HG03521 (cell line): ENCODE measurements at regions not wholly inside any gene's neighbourhood (a gene's known extent, or its start where the extent isn't known, plus 50 kb on each side); places are given as distances from the start of the nearest gene placed in this dataset.
A peak's percentile ranks its signal among the peaks of the same experiment; 100 is the strongest.
"Not testable (repeated sequence)": the region's sequence is repeated elsewhere in the genome, so short reads cannot be mapped to it uniquely, and the experiment has no call there.

Source experiments
- ATAC-seq: cut with Tn5 transposase; IDR thresholded peaks from one replicate; pipeline ENCODE4 v1.9.1; 2021; ENCODE audit warnings: mild to moderate bottlenecking, moderate library complexity; ENCODE audit not compliant: unreplicated experiment

DNA sequence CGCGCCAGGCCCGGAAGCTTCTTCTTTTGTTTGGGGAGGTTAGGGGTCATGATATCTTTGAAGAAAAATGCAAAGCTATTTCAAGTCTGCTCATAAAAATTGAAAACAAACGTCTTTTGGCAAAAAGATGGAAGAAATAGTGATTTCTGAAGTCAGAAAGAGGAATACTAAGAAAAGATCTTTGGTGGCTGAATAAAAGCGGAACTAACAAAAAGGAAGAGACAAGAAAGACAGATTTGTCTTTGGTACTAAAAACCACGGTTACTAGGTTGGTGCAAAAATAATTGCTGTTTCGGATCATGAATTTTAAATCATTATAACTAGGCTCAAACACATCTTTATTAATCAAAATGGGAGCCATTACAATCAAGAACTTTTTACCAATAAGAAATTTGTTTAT lies 164.6 kb upstream of the TRIB2 start:
- no peak for ATAC-seq

DNA sequence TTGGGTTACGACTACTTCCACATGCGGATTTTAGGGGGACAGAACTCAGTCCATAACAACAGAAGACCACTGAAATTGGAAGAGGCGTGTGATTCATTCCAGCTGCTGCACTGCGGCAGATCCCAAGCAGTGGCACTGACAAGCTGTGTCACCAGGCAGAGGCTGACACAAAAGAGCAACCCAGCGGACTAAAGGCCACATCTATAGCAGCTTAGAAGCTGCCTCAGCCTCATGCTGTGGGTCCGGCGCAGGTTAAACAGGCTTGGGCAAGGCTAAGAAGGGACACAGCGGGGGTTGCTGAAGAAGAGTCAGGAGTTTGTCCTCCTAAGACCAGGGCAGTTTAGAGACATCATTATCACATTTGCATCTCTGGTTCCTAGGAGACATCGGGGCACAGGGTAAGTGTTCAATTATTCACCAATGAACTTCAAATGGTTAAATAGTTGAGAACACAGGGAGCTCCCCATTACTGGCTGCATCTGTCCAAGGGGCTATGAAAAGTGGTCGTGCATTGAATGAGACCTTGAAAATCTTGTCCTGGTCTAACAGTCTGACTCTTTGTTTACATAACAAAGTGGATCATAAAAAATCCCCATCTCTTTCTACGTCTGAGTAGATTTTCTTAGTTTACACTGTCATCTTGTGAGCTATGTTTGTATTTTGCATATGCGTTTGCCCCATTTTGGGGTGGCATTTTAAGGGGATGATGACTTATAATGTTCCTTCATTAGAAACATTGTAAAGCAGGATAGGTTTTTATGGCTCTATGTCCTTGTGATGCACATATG lies 162.3 kb upstream of the TRIB2 start:
- no peak for ATAC-seq

- peak; percentile 47 for ATAC-seq
Observed at GRCh38 chr2:12555012-12555645, 161.6 kb upstream of the TRIB2 start.

DNA sequence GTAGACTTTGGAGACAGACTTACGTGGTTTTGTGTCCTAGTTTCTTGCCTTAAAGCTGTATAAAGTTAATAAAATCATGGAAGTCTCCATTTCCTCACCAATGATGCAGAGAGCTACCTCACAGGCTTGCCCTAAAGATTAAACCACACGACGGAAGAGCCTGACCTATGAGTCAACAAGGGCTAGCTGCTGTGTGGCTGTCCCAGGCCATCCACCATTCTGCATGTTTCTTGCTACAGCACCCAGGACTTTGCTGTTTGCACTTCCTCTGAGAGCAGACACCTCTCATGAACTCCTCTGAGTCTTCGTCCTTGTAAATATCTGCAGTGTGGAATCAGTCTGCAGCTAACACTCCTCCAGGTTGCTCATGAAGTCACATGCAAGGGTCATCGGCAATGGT lies 160.0 kb upstream of the TRIB2 start:
- ATAC-seq: no peak

GRCh38 chr2:12557688-12558087 lies 159.0 kb upstream of the TRIB2 start:
- no peak for ATAC-seq

GRCh38 chr2:12558519-12558918 lies 158.2 kb upstream of the TRIB2 start:
- ATAC-seq: no peak

- ATAC-seq: no peak
Observed at GRCh38 chr2:12560618-12561017, 156.1 kb upstream of the TRIB2 start.

DNA sequence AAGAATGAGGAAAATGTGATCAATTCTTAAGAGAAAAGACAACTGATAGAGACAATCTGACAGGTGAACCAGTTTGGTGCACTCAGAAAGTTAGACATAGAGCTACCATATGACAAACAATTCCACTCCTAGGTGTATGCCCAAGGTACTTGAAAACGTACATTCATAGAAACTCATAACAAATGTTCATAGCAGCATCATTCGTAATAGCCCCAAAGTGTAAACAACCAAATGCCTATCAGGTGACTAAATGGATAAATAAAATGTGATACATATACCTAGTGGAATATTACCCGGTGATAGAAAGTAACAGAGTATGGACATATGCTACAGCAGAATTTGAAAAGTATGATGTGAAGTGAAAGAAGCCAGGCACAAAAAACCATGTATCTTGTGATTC lies 149.3 kb upstream of the TRIB2 start:
- ATAC-seq: no peak

DNA sequence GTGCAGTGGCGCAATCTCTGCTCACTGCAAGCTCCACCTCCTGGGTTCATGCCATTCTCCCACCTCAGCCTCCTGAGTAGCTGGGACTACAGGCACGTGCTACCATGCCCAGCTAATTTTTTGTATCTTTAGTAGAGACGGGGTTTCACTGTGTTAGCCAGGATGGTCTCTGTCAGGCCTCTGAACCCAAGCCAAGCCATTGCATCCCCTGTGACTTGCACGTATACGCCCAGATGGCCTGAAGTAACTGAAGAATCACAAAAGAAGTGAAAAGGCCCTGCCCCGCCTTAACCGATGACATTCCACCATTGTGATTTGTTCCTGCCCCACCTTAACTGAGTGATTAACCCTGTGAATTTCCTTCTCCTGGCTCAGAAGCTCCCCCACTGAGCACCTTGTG lies 147.2 kb upstream of the TRIB2 start:
- ATAC-seq: not testable (repeated sequence)

DNA sequence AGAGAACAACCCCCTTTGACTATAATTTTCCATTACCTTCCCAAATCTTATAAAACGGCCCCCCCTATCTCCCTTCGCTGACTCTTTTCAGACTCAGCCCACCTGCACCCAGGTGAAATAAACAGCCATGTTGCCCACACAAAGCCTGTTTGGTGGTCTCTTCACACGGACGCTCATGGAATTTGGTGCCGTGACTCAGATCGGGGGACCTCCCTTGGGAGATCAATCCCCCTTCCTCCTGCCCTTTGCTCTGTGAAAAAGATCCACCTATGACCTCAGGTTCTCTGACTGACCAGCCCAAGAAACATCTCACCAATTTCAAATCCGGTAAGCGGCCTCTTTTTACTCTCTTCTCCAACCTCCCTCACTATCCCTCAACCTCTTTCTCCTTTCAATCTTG lies 146.8 kb upstream of the TRIB2 start:
- ATAC-seq: not testable (repeated sequence)

DNA sequence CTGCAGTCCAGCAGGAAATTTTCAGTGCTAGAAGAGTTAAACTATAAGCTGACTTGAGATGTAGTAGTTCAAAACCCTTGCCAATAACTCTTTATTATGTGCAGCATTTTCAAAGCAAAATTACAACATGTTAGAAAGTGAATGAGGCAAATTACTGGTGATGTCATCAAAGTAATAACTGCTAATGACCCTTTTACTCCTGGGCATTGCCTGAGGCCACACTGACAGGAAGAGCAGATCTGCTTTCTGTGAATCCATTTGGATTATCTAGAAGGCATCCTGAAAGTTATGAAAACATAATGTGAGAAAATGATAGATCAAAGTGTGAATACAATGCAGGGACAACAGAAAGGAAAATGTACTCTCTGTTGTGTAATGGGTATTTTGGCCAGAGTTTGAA lies 139.6 kb upstream of the TRIB2 start:
- no peak for ATAC-seq

DNA sequence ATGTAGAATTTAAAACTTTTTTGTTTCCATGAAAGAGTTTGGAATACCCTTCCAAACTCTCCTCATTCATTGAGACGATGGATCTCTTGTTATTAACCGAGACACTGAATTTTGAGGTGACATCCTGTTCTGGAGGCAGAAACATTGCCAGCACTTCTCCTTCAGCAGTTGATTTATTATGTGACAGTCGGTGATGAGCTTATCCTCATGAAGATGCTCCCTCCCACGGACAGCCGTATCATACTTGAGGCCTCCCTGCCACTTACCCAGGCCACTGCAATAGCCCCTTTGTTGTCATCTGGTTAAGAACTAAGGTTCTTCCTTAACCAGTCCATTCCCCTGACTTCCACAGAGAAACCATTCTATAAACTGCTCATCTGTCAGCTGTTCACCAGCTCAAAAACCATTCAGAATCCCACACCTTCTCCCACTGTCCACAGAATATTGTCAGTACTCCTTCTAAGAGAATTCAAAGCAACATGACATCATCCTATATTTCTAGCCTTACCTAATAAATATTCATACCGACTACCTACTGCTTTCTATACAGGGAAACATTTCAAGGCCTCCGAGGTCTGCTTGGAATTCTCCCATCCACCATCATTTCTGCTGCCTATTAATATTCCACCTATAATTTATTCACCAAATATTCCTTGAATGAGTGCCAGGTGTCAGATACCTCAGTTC lies 139.0 kb upstream of the TRIB2 start:
- ATAC-seq: no peak

GRCh38 chr2:12579018-12579417 lies 137.7 kb upstream of the TRIB2 start:
- no peak for ATAC-seq

DNA sequence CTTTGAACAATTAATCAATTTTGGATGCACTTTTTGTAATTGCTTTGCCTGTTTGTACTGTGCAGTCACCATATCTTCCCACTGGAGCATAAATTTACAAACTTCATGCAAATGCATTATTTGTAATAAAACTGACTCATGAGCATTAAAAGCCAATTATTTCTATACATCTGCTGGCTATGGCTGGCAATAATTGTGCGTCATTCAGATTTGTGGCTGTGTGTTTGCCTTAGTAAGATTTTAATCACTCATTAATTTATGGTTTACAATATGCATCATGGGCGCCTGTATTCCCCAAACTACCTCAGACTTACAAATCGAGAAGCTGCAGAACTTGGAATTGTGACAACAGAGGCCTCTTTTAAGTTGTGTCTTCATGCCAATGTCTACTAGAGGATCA lies 132.4 kb upstream of the TRIB2 start:
- ATAC-seq: no peak

DNA sequence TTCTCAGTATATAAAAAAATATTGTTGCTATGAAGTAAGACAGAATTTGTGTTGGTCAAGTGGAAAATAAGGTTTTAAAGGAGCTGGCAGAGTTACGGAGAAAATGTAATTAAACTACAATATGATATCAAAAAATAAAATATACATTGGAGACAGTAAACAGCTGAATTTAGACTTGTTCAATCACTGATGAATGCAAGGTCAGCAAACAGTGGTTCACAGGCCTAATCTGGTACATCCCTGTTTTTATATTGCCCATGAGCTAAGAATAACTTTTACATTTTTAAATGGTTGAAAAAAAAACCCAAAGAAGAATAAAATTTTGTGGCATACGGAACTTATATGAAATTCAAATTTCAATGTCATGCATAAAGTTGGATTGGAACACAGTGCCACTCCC lies 131.0 kb upstream of the TRIB2 start:
- no peak for ATAC-seq

- no peak for ATAC-seq
Observed at GRCh38 chr2:12587228-12587627, 129.5 kb upstream of the TRIB2 start.

DNA sequence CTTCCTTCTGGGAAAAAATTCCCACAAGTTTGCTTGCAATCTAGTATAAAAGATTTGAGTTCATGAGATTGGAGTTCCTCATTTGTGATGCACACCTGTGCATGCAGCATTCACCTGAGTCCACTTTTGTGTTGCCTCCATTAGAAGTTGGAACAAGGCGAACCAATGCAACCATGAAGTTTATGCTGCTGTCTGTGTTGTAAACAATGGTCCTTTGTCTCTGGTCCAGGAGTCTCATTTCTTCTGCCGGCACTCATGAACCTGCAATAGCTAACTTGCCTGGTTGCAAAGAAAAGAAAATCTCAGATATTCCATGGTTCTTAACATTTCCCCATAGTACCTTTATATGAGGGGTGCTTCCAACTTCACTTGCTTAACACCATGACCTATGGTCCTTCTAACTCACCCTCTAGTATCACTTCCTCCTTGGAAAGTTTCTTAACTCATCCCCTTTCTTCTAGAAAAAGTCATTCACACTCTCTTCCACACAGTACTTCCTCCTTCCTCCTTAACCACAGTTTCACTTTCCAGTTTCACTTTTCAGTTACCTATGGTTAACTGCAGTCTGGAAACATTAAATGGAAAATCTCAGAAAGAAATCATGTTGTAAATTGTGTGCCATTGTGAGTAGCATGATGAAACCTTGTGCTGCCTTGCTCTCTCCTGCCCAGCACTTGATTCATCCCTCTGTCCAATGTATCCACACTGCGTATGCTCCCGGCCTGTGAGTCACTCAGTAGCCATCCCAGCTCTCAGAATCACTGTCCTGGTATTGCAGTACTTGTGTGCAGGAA lies 128.8 kb upstream of the TRIB2 start:
- ATAC-seq: peak; percentile 67

- no peak for ATAC-seq
Observed at GRCh38 chr2:12588986-12589385, 127.8 kb upstream of the TRIB2 start.

- ATAC-seq: no peak
Observed at GRCh38 chr2:12589802-12590320, 126.9 kb upstream of the TRIB2 start.

DNA sequence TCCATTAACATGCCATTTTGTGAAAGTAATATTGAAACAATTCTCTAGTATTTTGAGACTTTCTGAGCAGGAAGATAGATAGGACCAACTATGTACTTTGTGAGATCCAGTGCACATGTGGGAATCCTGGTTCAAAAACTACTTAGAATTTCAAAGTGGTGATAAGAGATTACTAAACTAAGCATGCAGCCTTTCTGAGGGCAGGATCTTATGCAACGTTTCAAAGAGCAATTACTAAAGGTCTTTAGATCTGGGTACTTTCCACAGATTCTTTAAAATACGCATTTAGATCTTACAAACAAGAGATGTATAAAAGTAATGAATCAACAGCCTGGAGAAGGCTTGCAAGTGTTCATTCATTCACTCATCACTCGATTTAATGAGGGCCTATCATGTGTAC lies 124.4 kb upstream of the TRIB2 start:
- no peak for ATAC-seq

DNA sequence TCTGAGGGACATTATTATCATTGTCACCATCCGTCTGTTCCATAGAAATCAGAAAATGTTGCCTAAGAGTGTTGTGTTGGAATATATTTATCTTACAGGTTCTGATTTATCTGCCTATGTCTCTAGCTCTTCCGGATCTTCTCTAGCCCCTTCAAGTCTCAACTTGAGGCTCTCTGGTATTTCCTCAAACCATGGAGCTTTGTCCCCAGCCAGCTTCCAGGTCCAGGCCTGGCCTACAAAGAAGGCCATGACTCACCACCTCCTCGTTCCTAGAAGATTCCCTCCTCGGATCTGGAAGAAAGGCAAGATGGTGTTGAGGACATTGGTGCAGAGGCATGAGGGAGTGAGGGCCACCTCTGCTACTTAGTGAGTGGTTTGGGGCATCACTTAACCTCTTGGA lies 122.1 kb upstream of the TRIB2 start:
- ATAC-seq: no peak
